Adrenal gland (tissue), 9 donors: ENCODE measurements at regions not wholly inside any gene's neighbourhood (a gene's known extent, or its start where the extent isn't known, plus 50 kb on each side); places are given as distances from the start of the nearest gene placed in this dataset.

Experiments
- DNase-seq, 7 donors: peaks; one replicate each; pipeline ENCODE4 v3.0.0-alpha.2; 2019 to 2020
- H3K27ac ChIP-seq, 5 donors: fragments of 200-600 bp; sonication (generic) in 4 of 5; 1 replicate in 3 of 5; 2 replicates in 2 of 5; pipeline versions ENCODE4 v1.5.1 to v1.8.0; 2016 to 2020; ENCODE audit warnings: mild to moderate bottlenecking in 1 of 5
- H3K27me3 ChIP-seq: fragments of 200-600 bp; 2 replicates; pipeline ENCODE4 v1.8.0; 2021
- H3K36me3 ChIP-seq, 2 donors: fragments of 200-600 bp; replicated peaks in 1 of 2; 1 replicate in 1 of 2; 2 replicates in 1 of 2; pipeline versions ENCODE4 v1.5.1 to v1.8.0; 2018 to 2022
- H3K4me1 ChIP-seq, 2 donors: fragments of 200-600 bp; replicated peaks in 1 of 2; 1 replicate in 1 of 2; 2 replicates in 1 of 2; pipeline versions ENCODE4 v1.5.1 to v1.8.0; 2018 to 2021
- H3K4me3 ChIP-seq, 4 donors: fragments of 200-600 bp; sonication (generic) in 3 of 4; one replicate each; pipeline ENCODE4 v1.5.1; 2016 to 2018
- H3K9me3 ChIP-seq, 3 donors: fragments of 200-600 bp; sonication (generic) in 1 of 3; replicated peaks in 1 of 3; 1 replicate in 2 of 3; 2 replicates in 1 of 3; pipeline versions ENCODE4 v1.5.1 to v1.8.0; 2016 to 2021
- POLR2A ChIP-seq, 2 donors: fragments of 450-650 bp; IDR thresholded peaks; one replicate each; pipeline ENCODE4 v1.6.1; 2017; ENCODE audit warnings: antibody characterized with exemption in 2 of 2, mild to moderate bottlenecking in 2 of 2, moderate library complexity in 1 of 2
- WGBS, 4 donors: extraction: QIAGEN DNeasy Blood & Tissue Kit in 2 of 4; methylation state at CpG; one replicate each; pipeline versions ENCODE4 v1.1.5 to v1.1.7; 2013 to 2017; 5-methylcytosine and 5-hydroxymethylcytosine counted together
- intact Hi-C, 2 donors: fragments of 100-400 bp; cut with DNase I; formaldehyde crosslinking; loops; one replicate each; pipeline versions ENCODE4 v1.14.1 to v1.15.0; 2022 to 2023
- TF ChIP-seq, protein P1 (sequence below), 6 experiments: fragments of 450-650 bp in 4 of 6; fragments of 200-600 bp in 2 of 6; sonication (generic) in 1 of 6; IDR thresholded peaks; 1 replicate in 5 of 6; 2 replicates in 1 of 6; pipeline versions ENCODE4 v1.5.1 to v1.8.0; 2016 to 2021; ENCODE audit warnings: antibody characterized with exemption in 6 of 6, mild to moderate bottlenecking in 2 of 6, moderate library complexity in 1 of 6
- donor health status: healthy with polysubstance abuse.
- donor health status: Bipolar disorder and iron deficiency.
- donor health status: DM: yes; HTN: yes; CAD: no.
- donor health status: DM: no; HTN: no; CAD: no.
- donor health status: DM: no; HTN: no; CAD: no.

DNA sequence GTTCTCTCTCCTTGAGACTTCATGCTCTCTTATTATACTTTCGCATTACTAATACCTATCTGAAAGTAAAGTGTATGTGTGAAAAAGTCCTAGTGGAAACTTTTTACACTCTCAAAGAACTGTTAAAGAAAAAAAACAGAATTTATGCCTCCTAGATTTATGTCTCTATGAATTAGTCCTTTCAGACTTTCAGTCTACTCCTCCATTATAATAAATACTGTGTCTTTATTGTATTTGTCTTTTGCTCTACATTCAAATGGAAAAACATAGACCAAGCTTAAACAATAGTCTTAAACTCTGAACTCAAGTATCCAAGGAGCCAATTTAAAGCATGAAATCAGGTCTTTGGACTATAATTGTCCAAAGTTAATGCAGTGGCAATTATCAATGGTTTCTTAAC is 1449.0 kb downstream of the PLA2G4A start:
- no peaks in the 10 kb centered on the region for H3K36me3 ChIP-seq
- 92 to 95% (median 93%) methylated on average over 1 of the region's 1 CpG for WGBS, 4 donors
- H3K27ac ChIP-seq: no peak overlapping the region
- no peaks in the 10 kb centered on the region for H3K4me1 ChIP-seq
- TF ChIP-seq POLR2A (IDR thresholded peaks at IDR 0.05): no peak
- TF ChIP-seq, protein P1, sequence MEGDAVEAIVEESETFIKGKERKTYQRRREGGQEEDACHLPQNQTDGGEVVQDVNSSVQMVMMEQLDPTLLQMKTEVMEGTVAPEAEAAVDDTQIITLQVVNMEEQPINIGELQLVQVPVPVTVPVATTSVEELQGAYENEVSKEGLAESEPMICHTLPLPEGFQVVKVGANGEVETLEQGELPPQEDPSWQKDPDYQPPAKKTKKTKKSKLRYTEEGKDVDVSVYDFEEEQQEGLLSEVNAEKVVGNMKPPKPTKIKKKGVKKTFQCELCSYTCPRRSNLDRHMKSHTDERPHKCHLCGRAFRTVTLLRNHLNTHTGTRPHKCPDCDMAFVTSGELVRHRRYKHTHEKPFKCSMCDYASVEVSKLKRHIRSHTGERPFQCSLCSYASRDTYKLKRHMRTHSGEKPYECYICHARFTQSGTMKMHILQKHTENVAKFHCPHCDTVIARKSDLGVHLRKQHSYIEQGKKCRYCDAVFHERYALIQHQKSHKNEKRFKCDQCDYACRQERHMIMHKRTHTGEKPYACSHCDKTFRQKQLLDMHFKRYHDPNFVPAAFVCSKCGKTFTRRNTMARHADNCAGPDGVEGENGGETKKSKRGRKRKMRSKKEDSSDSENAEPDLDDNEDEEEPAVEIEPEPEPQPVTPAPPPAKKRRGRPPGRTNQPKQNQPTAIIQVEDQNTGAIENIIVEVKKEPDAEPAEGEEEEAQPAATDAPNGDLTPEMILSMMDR (IDR thresholded peaks at IDR 0.05): no peak
- no peak overlapping the region for H3K4me3 ChIP-seq
- no peaks in the 10 kb centered on the region for H3K27me3 ChIP-seq
- no peaks in the 10 kb centered on the region for H3K9me3 ChIP-seq
- intact Hi-C loops: no loop called here
- no peak for DNase-seq

DNA sequence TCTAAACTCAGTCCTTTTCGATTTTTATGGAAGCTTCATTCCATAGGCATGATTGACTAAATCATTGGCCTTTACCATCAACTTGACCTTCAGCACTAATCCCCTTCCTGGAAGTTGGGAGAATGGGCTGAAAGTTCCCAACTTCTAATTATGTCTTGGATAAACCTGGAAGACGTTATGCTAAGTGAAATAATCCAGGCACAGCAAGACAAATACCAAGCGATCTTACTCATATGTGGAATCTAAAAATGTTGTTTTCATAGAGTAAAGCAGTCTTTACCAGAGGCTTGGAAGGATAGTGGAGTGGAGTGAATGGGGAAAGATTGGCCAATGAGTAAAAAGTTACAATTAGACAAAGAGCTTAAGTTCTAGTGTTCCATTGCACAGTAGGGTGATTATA is 1453.2 kb downstream of the PLA2G4A start:
- no peak for TF ChIP-seq POLR2A (IDR thresholded peaks at IDR 0.05)
- TF ChIP-seq, protein P1 (IDR thresholded peaks at IDR 0.05): no peak
- Histone ChIP-seq H3K36me3 (no peaks in the 10 kb centered on the region), H3K9me3 (no peaks in the 10 kb centered on the region), H3K4me3 (no peak overlapping the region), H3K4me1 (no peaks in the 10 kb centered on the region), H3K27ac (no peak overlapping the region), H3K27me3 (no peaks in the 10 kb centered on the region)
- intact Hi-C loops: no loop called here
- WGBS, 4 donors: 62 to 71% (median 67%) methylated on average over 3 of the region's 3 CpGs
- DNase-seq: no peak

DNA sequence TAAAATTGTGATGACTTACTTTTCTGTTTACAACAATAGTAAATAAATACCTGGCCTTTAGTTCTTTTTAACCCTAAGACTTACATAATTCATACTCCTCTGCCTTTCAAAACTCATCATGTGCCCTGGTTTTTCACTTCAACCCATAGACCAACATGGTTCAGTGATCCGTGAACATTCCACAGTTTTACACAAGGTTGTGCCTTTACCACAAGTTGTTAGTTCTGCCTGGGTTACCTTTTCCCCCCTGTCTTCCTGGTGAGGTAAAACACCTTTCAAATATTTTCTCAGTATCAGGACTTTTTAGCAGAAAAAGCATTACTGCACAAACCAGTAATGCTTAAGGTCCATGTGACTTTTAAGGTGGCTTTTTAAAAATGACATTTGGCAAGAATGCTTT is 1466.4 kb downstream of the PLA2G4A start:
- 88 to 100% (median 98%) methylated on average over 1 of the region's 1 CpG for WGBS, 4 donors
- H3K36me3 ChIP-seq: no peaks in the 10 kb centered on the region
- H3K9me3 ChIP-seq: no peaks in the 10 kb centered on the region
- H3K27me3 ChIP-seq: no peaks in the 10 kb centered on the region
- intact Hi-C loops: no loop called here
- DNase-seq: no peak
- H3K4me3 ChIP-seq: no peak overlapping the region
- TF ChIP-seq, protein P1 (IDR thresholded peaks at IDR 0.05): no peak
- no peak for TF ChIP-seq POLR2A (IDR thresholded peaks at IDR 0.05)
- H3K27ac ChIP-seq: no peak overlapping the region
- no peaks in the 10 kb centered on the region for H3K4me1 ChIP-seq

DNA sequence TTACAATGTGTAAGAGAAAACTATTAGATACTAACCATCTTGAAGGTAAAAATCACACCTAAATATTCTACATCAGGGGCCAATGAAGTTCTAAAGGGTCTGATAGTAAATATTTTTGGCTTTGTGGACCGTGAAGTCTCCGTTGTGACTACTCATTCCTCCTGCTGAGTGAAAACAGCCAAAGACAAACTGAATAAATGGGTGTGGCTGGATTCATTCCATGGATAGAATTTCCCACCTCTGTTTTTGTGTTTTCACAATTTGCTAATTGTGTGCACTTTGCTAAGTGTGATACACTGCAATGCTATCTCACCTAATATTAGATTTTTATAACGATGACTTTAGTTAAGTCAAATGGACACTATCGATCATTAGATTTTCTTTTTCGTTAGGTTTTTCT is 1474.0 kb downstream of the PLA2G4A start:
- DNase-seq: no peak
- Histone ChIP-seq H3K9me3 (no peaks in the 10 kb centered on the region), H3K36me3 (no peaks in the 10 kb centered on the region), H3K27me3 (no peaks in the 10 kb centered on the region), H3K4me1 (no peaks in the 10 kb centered on the region), H3K4me3 (no peak overlapping the region), H3K27ac (no peak overlapping the region)
- intact Hi-C loops: no loop called here
- no peak for TF ChIP-seq POLR2A (IDR thresholded peaks at IDR 0.05)
- TF ChIP-seq, protein P1 (IDR thresholded peaks at IDR 0.05): no peak
- WGBS, 4 donors: 79 to 85% (median 83%) methylated on average over 5 of the region's 5 CpGs
